ENCODE measurements at regions not wholly inside any gene's neighbourhood (a gene's known extent, or its start where the extent isn't known, plus 50 kb on each side); places are given as distances from the start of the nearest gene placed in this dataset.
"Not testable (repeated sequence)": the region's sequence is repeated elsewhere in the genome, so short reads cannot be mapped to it uniquely, and the experiment has no call there.

DNA sequence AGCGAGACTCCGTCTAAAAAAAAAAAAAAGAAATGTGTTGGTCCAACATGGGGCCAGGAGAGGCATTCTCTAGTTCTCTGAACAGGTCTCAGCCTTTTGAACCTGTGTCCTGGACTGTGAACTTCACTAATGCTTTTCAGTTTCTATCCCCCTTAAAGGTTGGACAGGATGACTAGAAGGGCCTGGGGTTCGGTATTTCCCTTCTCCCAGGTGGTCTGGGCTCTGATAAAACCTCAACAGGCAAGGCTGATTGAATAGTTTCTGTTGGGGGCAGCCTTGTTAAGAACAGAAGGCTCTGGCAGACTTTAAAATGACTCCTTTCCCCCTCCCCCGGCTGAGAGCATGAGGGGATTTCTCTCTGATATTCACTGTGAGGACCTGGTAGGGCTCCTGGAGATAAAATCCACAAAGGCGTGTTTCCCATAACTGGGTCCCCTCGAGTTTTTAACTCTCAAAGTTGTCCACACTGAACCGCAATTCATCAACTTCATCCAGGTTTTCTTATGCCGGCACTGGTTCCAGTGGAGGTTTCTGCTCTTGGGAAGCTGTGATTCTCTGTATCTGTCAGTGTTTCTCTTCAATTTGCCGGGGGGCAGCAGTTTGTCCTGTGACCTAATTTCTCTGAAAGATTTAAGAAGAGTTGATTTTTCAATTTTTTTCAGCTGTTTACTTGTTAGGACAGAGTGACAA, 91.3 kb downstream of the METRNL start:
- CTCF ChIA-PET = no interaction called here
- no peak for DNase-seq
- Mint-ChIP-seq H3K4me3 (no peak overlapping the region), H3K27me3 (peaks cover 33% of the 10 kb centered on the region), H3K27ac (no peak overlapping the region), H3K4me1 (no peaks in the 10 kb centered on the region), H3K36me3 (ENCODE audit: low read depth) (no peaks in the 10 kb centered on the region), H3K9me3 (peaks cover 4% of the 10 kb centered on the region)
- POLR2A ChIA-PET = no interaction called here

GRCh38 chr17:83171661-83172060, 92.3 kb downstream of the METRNL start:
- POLR2A ChIA-PET = no interaction called here
- peak; percentile 2 for DNase-seq
- CTCF ChIA-PET = no interaction called here
- no peaks in the 10 kb centered on the region for H3K4me1 Mint-ChIP-seq
- H3K27me3 Mint-ChIP-seq = peaks cover 30% of the 10 kb centered on the region
- H3K9me3 Mint-ChIP-seq = peaks cover 4% of the 10 kb centered on the region
- no peak overlapping the region for H3K4me3 Mint-ChIP-seq
- H3K36me3 Mint-ChIP-seq (ENCODE audit: low read depth) = no peaks in the 10 kb centered on the region
- no peak overlapping the region for H3K27ac Mint-ChIP-seq

- H3K4me3 Mint-ChIP-seq; H3K36me3 Mint-ChIP-seq (ENCODE audit: low read depth); H3K9me3 Mint-ChIP-seq; POLR2A ChIA-PET; CTCF ChIA-PET; DNase-seq; H3K27ac Mint-ChIP-seq; H3K4me1 Mint-ChIP-seq: not testable (repeated sequence)
- peaks cover 26% of the 10 kb centered on the region for H3K27me3 Mint-ChIP-seq
These were observed 92.7 kb downstream of the METRNL start for GRCh38 chr17:83172099-83172498.

GRCh38 chr17:83172646-83173045, 93.2 kb downstream of the METRNL start:
- not testable (repeated sequence) for DNase-seq, H3K4me3 Mint-ChIP-seq
- peaks cover 22% of the 10 kb centered on the region for H3K27me3 Mint-ChIP-seq

GRCh38 chr17:83173180-83173913, 93.9 kb downstream of the METRNL start:
- not testable (repeated sequence) for H3K9me3 Mint-ChIP-seq

More at GRCh38 chr17:83172646-83173045, 93.2 kb downstream of the METRNL start:
- H3K36me3 Mint-ChIP-seq (ENCODE audit: low read depth); H3K27ac Mint-ChIP-seq; H3K9me3 Mint-ChIP-seq; H3K4me1 Mint-ChIP-seq; POLR2A ChIA-PET; CTCF ChIA-PET: not testable (repeated sequence)

DNA sequence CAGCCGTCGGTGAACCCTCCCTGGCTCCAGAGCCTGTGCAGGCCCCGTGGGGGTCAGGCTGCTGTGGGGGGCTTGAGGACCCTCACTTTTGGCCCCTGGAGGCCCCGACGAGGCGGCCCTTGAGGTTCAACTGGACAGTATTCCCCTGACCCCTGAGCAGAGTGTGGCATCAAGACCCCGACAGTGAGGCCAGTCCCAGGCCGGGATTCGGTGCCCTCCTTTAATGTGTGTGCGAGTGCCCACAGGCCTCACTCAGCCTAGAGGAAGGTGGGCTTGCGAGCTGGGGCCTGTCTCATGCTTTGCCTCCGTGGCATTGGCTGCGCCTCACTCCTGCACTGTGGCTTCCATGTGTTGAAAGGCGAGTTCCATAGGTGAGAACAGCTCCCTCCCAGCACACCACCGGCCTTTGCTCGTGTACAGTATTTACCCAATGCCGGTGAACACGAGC, 94.5 kb downstream of the METRNL start:
- Mint-ChIP-seq H3K27ac (no peak overlapping the region), H3K4me1 (no peaks in the 10 kb centered on the region), H3K4me3 (no peak overlapping the region), H3K9me3 (peaks cover 4% of the 10 kb centered on the region), H3K36me3 (ENCODE audit: low read depth) (no peaks in the 10 kb centered on the region), H3K27me3 (peaks cover 16% of the 10 kb centered on the region)
- POLR2A ChIA-PET = no interaction called here
- DNase-seq = peak; percentile 5
- CTCF ChIA-PET = no interaction called here

More at GRCh38 chr17:83173180-83173913, 93.9 kb downstream of the METRNL start:
- H3K4me1 Mint-ChIP-seq; DNase-seq; H3K4me3 Mint-ChIP-seq; H3K36me3 Mint-ChIP-seq (ENCODE audit: low read depth); H3K27ac Mint-ChIP-seq; CTCF ChIA-PET; POLR2A ChIA-PET: not testable (repeated sequence)
- H3K27me3 Mint-ChIP-seq = peaks cover 19% of the 10 kb centered on the region

DNA sequence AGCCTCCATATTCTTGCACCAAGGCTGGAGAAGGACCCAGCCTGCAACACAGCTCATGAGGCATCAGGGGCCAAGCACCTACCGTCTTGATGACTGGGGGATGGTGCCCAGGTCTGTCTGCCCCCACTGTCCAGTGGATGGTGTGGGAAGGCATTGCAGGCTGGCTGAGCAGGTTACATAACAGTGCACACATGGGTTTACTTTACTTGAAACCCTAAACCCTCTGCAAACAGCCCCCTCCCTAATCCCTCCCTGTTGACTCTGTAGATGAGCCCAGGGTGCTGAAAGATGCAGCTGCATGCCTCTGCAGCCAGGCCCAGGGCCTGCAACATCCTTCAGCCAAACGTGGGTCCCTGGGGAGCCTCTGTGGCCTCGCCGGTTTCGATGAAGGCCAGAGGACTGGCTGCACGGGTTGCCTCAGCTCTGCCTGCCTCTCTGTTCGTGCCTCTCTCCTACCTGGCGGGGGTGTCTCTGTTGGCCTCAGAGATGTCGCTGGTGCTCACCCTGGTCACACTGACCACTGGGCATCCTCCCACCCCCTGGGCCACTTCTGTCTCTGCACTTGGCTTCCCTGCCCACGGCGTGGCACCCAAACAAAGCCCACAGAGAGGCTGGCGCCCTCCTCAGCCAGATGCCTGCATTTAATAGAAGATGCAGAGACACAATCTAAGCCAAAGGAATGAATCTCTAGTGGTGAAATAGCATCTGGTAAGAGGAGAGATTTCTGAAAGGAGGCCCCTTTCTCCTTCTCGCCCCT, 95.1 kb downstream of the METRNL start:
- Mint-ChIP-seq H3K27ac (no peak overlapping the region), H3K4me3 (no peak overlapping the region), H3K27me3 (peaks cover 11% of the 10 kb centered on the region), H3K9me3 (peaks cover 4% of the 10 kb centered on the region), H3K4me1 (no peaks in the 10 kb centered on the region), H3K36me3 (ENCODE audit: low read depth) (no peaks in the 10 kb centered on the region)
- CTCF ChIA-PET = interaction anchor here (1.0 kb wide), 1 partner anchor 8 kb away, joined by 4 read pairs; no protein-coding TSS in a partner anchor
- POLR2A ChIA-PET = no interaction called here
- DNase-seq = peak; percentile 5

- H3K9me3 Mint-ChIP-seq = no peaks in the 10 kb centered on the region
- H3K27ac Mint-ChIP-seq = no peak overlapping the region
- ChIA-PET POLR2A (interaction anchor here (0.6 kb wide), 1 partner anchor 134 kb away, joined by 5 read pairs; no protein-coding TSS in a partner anchor), CTCF (interaction anchor here (1.0 kb wide), 2 partner anchors 8 to 48 kb away, joined by 3 to 4 read pairs; no protein-coding TSS in a partner anchor)
- H3K36me3 Mint-ChIP-seq (ENCODE audit: low read depth) = no peaks in the 10 kb centered on the region
- H3K4me3 Mint-ChIP-seq = no peak overlapping the region
- peaks cover 6% of the 10 kb centered on the region for H3K27me3 Mint-ChIP-seq
- peak; percentile 4 for DNase-seq
- no peaks in the 10 kb centered on the region for H3K4me1 Mint-ChIP-seq
These were observed 95.9 kb downstream of the METRNL start for GRCh38 chr17:83175119-83175821.

GRCh38 chr17:83175822-83176622, 96.6 kb downstream of the METRNL start:
- Mint-ChIP-seq H3K27me3 (peaks cover 2% of the 10 kb centered on the region), H3K4me3 (no peak overlapping the region), H3K9me3 (no peaks in the 10 kb centered on the region), H3K36me3 (ENCODE audit: low read depth) (no peaks in the 10 kb centered on the region), H3K4me1 (no peaks in the 10 kb centered on the region), H3K27ac (no peak overlapping the region)
- ChIA-PET POLR2A (interaction anchor here (0.6 kb wide), 1 partner anchor 135 kb away, joined by 5 read pairs; no protein-coding TSS in a partner anchor), CTCF (interaction anchor here (1.0 kb wide), 2 partner anchors 9 to 49 kb away, joined by 3 to 4 read pairs; no protein-coding TSS in a partner anchor)
- no peak for DNase-seq

DNA sequence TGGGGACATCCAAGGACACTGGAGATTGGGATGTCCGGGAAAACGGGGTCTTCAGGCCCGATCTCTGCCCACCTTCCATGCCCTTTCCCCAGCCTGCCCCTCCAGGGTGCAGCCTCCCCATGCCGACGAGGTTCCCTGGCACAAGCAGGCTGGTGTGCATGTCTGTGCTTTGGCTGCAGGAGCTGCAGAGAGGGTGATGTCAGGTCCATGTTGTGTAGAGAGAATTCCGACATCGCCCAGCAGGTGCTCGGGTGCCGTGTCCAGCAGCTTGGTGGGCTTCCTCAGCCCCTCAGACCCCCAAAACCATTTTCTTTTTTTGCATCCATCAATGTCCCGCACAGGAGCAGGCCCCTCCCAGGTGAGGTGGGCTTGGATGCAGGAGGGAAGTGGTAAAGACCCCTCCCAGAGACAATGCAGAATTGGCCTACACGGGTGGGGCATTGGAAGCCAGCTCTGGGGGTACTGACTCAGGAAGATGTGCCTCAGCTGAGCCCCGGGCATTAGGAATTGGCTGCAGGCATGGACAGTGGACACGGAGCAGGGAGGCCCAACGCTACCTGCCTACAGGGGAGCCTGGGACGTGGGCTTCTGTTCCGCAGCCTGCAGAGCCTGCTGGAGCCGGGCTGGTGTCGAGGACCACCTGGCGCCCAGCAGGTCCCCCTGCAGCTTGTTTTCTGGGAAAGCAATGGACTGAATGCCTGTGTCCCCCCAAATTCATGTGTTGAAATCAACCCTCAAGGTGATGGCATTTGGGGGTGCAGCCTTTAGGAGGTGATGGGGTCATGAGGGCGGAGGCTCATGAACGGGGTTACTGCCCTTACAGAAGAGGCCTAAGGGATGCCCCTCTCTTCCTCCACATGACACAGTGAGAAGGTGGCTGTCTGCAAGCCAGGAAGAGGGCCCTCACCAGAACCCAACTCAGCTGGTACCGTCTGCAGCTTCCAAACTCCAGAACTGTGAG, 97.5 kb downstream of the METRNL start:
- no peaks in the 10 kb centered on the region for H3K4me1 Mint-ChIP-seq
- no peak overlapping the region for H3K27ac Mint-ChIP-seq
- CTCF ChIA-PET = interaction anchor here (1.0 kb wide), 2 partner anchors 16 to 50 kb away, joined by 3 read pairs; no protein-coding TSS in a partner anchor
- POLR2A ChIA-PET = no interaction called here
- DNase-seq = peak; percentile 4
- no peaks in the 10 kb centered on the region for H3K9me3 Mint-ChIP-seq
- no peaks in the 10 kb centered on the region for H3K27me3 Mint-ChIP-seq
- H3K36me3 Mint-ChIP-seq (ENCODE audit: low read depth) = no peaks in the 10 kb centered on the region
- no peak overlapping the region for H3K4me3 Mint-ChIP-seq
